HG03565 (cell line): ENCODE measurements at regions not wholly inside any gene's neighbourhood (a gene's known extent, or its start where the extent isn't known, plus 50 kb on each side); places are given as distances from the start of the nearest gene placed in this dataset.

Experiments
- ATAC-seq: cut with Tn5 transposase; IDR thresholded peaks from one replicate; pipeline ENCODE4 v1.9.1; 2021; ENCODE audit warnings: mild to moderate bottlenecking, moderate library complexity; ENCODE audit not compliant: unreplicated experiment

- no peak for ATAC-seq
These were observed 378.3 kb downstream of the BRINP1 start for GRCh38 chr9:118990949-118991348.

GRCh38 chr9:118991366-118992285, 377.6 kb downstream of the BRINP1 start:
- ATAC-seq = no peak

- no peak for ATAC-seq
These were observed 376.1 kb downstream of the BRINP1 start for GRCh38 chr9:118992813-118993794.

- no peak for ATAC-seq
These were observed 375.3 kb downstream of the BRINP1 start for GRCh38 chr9:118993965-118994364.

- ATAC-seq = no peak
These were observed 366.7 kb downstream of the BRINP1 start for GRCh38 chr9:119002491-119002890.

GRCh38 chr9:119003201-119003611, 366.0 kb downstream of the BRINP1 start:
- ATAC-seq = no peak

- no peak for ATAC-seq
These were observed 365.2 kb downstream of the BRINP1 start for GRCh38 chr9:119003882-119004617.

GRCh38 chr9:119004618-119004990, 364.6 kb downstream of the BRINP1 start:
- ATAC-seq = no peak

- no peak for ATAC-seq
These were observed 364.1 kb downstream of the BRINP1 start for GRCh38 chr9:119005162-119005561.

GRCh38 chr9:119009249-119009648, 360.0 kb downstream of the BRINP1 start:
- no peak for ATAC-seq

GRCh38 chr9:119020284-119020683, 349.0 kb downstream of the BRINP1 start:
- no peak for ATAC-seq

- ATAC-seq = no peak
These were observed 348.4 kb downstream of the BRINP1 start for GRCh38 chr9:119020730-119021333.

- no peak for ATAC-seq
These were observed 343.1 kb downstream of the BRINP1 start for GRCh38 chr9:119026120-119026519.

- no peak for ATAC-seq
These were observed 341.1 kb downstream of the BRINP1 start for GRCh38 chr9:119027901-119028699.

GRCh38 chr9:119029886-119030285, 339.3 kb downstream of the BRINP1 start:
- no peak for ATAC-seq

GRCh38 chr9:119033596-119033995, 335.6 kb downstream of the BRINP1 start:
- no peak for ATAC-seq

GRCh38 chr9:119036969-119037368, 332.3 kb downstream of the BRINP1 start:
- ATAC-seq = no peak

- no peak for ATAC-seq
These were observed 325.2 kb downstream of the BRINP1 start for GRCh38 chr9:119043996-119044395.

GRCh38 chr9:119044806-119045205, 324.4 kb downstream of the BRINP1 start:
- no peak for ATAC-seq
